ENCODE measurements at regions not wholly inside any gene's neighbourhood (a gene's known extent, or its start where the extent isn't known, plus 50 kb on each side); places are given as distances from the start of the nearest gene placed in this dataset.
"Not testable (repeated sequence)": the region's sequence is repeated elsewhere in the genome, so short reads cannot be mapped to it uniquely, and the experiment has no call there.

DNA sequence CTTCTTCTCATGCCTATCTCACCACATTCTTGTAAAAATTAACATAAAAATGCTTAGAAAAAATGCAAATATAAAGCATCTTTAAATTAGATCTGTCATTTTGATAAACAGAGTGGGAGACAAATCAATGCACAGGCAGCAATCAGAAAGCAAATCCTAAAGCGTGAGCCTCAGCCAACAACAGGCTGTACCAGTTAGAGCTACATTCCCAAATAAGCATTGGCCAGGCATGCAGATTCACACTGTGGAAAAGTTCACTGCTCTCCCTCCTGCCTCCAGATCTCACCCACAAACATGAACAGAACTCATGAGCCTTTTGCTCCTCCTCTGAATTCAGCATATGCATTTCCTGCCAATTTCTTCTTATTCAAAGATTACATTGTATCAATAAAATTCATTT is 115.2 kb upstream of the FAT3 start:
- no peak for DNase-seq

DNA sequence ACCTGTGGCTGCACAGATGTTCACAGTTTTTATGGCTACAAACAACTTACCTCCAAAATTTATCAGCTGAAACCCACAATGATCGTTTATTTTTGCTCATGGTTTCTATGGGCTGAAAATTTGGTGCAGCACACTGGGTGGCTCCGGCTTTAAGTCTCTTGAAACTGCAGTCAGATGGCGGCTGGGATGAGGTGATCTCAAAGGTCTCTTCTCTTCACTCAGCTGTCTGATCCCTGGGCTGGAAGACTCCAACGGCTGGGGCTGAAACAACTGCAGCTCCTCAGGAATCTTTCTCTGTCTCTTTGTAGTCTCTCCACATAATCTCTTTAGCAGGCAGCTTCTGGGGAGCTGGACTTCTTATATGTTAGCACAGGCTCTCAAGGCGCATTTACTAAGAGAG is 117.3 kb upstream of the FAT3 start:
- DNase-seq, result no peak

DNA sequence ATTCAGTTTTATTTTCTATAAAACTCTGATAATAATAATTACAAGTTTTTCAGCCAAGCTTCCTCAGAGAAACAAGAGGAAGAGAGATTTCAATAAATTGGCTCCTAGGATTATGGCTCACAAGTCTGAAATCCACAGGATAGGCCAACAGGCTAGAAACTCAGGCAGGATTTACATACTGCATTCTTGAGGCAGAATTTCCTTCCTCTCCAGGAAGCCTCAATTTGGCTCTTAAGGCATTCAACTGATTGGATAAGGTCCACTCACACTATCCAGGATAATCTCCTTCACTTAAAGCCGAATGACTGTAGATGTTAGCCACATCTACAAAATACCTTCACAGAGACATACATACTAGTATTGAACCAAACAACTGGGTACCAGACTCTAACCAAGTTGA is 120.3 kb upstream of the FAT3 start:
- DNase-seq, result no peak

DNA sequence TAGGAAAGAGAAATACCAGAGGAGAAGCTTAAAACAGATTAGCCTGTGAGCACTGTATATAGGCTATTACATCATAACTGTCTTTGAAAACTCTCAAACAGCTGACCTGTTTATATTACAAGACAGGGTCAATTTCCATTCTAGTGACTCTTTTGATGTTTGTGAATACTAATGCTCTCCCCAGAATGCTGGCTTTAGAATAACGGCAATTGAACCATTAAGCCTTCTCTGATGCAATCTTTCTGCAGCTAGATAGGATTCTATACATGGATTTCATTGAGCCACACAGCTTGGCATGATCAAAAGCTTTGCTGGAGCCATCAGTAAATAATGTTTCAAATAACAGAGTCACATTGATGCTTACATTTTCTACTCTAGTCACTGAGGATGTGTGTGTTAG is 122.7 kb upstream of the FAT3 start:
- no peak for DNase-seq

DNA sequence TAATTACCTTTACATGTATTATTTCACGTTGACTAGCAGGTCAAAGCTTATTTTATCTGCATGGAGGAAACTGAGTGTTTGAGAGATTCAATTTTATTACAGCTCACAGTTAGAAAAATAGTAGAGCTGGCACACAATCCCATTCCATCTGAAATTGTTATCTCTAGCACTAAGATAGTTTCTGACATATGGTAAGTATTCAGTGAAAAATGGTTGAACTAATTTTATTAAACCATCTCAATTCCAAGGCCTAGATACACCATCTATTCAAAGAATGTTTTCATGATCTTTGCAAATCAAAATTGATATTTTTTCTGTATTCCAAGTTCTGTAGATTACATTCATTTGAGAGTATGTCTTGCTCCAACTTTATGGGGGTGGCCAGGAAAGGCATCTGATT is 125.4 kb upstream of the FAT3 start:
- DNase-seq, result no peak

DNA sequence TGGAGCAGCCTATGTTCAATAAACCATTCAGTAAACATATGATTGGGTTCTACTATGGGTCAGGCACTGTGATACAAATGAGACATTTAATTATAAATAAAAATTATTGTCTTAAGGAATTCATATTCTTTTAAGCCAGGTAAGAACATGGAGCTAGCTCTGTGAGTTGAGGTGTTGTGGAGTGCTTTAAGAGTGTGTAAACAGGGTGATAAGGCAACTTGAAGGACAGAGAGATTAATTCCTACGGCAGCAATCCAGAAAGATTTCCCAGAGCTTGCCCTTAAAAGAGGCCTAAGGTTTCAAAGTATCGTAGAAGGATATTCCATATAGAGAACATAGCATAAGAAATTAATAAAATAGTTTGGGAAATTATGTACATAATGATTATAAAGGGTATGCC is 126.4 kb upstream of the FAT3 start:
- no peak for DNase-seq

DNA sequence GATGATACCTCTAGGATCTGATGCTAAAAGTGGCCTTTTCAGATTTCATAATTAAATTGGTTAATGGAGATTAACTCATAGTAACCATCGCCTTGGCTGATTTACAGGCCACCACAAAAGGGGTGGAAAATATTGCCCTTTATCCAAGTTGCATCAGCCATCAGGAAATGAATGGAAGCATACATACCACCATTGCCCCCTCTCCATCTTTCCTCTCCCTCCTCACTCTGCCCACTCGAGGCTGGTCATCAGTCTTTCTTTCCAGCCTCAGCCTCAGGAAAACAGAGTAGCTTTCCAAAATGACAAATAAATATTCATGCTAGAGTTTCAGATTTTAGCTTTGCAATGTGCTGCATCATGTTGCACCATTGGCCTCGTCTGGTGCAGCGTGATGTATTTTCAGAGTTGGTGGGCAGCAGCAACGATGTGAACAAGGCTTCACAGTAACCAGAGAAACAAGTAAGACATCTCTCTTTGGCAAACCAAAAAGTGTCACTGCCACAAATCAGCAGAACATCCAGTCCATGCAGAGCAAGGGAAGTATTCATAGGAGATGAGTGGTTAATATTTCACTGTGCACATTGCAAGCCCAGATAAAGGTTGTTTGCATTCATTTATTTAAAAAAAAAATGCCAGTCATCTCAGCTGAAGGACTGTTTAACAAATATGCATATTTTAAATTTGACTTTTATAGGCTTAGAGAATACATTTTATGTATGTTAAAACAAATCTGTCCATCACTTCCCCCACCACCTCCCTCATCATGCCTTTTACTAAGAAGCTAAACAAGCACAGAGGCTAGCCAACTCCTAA is 136.7 kb upstream of the FAT3 start:
- DNase-seq, result no peak

DNA sequence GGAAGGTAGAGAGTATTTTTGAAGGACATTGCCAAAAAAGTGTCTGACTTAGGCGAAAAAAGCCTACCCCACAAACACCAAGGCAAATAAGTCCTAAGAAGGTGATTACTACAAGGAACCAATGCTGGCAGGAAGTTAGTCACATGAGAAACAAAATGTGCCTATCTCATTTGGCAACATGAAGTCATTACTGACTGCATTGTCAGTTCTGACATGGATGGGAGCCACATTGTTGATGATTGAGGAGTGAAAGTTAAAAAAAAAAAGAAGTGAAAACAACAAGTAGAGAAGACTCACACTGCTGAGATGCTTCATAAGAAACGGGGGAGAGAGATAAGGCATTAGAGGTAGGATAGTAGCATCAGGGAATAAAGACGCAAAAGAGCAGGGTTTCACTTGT is 141.5 kb upstream of the FAT3 start:
- DNase-seq, result no peak

DNA sequence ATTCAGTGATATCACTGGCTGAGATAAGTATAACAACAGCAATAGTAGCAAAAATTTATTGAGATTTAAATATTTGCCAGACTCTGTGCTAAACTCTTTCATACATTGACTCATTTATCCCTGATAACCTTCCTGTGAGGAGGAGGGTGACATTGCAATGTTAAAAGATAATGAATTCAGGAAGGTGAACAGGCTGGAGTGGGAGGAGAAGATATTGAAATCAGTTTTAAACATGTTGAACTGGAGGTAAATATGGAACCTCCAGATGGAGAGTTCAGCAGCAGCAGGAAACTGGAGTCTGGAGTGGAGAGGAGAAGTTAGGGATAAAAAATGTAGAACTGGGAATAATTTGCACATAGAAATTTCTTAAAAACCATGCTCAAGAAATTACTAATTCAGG is 142.0 kb upstream of the FAT3 start:
- no peak for DNase-seq

DNA sequence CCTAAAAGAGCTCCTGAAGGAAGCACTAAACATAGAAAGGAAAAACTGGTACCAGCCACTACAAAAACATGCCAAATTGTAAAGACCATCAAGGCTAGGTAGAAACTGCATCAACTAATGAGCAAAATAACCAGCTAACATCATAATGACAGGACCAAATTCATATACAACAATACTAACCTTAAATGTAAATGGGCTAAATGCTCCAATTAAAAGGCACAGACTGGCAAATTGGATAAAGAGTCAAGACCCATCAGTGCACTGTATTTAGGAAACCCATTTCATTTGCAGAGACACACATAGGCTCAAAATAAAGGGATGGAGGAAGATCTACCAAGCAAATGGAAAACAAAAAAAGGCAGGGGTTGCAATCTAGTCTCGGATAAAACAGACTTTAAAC is 150.1 kb upstream of the FAT3 start:
- DNase-seq, result not testable (repeated sequence)

DNA sequence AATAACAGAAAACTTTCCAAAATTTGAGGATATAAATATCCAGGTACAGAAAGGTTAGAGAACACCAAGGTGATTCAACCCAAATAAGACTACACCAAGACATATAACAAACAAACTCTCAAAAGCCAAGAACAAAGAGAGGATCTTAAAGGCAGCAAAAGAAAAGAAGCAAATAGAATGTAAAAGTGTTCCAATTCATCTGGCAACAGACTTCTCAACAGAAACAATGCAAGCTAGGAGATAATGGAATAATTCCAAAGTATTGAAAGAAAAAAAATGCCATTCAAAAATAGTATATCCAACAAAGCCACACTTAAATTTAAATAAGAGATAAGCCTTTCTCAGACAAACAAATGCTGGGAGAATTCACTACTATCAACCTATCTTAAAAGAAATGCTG is 153.0 kb upstream of the FAT3 start:
- no peak for DNase-seq

DNA sequence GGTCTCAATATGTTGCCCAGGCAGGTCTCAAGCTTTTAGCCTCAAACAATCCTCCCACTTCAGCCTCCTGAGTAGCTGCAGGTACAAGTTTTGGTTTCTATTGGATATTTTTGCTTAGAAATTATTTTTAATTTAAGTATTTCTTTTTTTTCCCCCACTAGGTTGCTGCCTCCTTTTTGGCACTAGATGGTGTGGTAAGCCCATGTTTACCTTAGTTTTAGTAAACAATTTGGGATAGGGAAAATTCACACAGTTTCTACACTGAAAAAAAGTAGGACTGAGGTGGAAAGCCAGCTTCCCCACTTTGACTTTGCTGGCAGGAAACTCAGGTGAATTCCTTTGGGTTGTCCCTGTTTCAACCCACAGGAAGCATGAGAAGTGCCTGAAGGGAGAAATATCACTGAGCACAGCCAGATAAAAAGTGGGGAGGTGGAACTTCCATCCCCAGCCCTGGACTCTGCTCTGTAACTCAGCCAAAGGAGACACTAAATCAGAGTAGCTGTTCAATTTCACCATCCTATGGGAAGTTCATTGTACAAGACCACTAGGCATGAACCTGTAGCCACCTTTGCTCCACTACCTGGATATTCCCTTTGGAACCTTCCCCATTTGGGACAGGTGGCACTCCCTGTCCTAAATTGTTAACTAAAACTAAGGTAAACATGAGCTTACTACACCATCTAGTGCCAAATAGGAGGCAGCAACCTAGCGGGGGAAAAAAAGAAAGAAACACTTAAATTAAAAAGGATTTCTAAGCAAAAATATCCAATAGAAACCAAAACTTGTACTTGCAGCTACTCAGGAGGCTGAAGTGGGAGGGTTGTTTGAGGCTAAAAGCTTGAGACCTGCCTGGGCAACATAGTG is 154.4 kb upstream of the FAT3 start:
- no peak for DNase-seq

DNA sequence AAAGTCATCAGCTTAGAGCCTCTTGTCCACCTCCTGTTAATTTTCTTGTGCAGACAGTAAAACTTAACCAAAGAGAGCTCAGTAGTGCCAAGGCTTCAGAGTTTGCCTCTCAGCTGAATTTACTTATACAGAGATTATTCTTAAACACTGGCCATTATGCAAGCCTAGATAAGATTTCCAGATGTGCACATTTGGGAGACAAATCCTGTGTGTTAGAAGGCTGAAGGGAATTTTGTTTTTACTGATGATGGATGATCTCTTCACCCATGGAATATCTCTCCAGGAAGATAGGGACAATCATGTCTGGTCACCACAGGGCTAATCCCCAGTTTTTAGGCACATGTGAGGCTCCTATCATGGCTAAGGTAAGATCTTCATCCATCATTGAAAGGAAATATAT is 157.6 kb upstream of the FAT3 start:
- no peak for DNase-seq

DNA sequence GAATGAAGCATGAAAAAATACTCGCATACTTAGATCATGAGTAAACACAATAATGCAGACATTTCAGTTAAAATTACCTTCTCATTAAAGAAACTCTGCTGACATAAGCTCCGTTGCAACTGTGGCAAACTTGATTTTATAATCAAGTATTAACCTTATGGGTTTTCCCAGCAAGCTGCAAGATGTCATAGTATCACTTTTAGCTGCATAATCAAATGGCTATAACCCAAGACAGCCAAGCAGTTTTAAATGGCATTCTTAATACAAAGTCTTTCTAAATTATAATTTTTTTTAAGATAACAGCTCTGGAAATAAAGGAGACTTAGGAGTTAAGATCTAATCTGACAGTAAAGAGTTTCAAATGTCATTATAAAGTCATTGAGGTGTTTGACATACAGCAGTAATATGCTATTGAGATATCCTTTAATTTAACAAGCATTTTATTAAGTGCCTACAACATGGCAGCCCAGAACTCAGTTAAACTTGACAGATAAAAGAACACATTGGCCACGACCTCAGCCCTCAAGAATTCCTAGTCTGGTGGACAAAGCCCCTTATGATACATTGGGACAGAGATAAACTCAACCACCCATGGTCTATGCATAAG is 163.1 kb upstream of the FAT3 start:
- no peak for DNase-seq

DNA sequence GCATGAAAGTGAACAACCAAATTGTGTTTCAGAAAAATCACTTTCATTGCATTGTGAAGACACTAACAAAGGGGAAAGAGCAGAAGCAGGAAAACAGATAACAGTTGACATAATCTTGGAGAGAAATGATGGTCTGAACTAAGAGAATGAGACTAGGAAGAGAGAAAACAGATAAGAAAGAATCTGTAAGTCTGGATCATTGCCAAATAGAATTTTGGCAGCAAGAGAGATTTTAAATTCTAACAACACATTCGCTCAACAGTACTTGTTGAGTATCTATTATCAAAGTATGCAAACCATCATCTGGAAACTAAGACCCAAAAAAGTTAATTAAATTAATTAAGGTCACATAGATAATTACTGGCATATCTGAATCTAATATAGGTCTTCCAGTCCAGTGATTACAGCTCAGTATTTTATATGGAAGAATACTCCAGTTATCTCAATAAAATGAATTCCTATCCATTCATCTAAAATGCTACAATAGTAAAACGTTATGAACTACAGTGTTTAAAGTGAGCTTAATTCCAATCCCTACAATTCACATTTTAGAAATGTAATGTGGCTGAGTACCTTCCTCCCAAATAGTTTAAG is 166.7 kb upstream of the FAT3 start:
- DNase-seq, result no peak

DNA sequence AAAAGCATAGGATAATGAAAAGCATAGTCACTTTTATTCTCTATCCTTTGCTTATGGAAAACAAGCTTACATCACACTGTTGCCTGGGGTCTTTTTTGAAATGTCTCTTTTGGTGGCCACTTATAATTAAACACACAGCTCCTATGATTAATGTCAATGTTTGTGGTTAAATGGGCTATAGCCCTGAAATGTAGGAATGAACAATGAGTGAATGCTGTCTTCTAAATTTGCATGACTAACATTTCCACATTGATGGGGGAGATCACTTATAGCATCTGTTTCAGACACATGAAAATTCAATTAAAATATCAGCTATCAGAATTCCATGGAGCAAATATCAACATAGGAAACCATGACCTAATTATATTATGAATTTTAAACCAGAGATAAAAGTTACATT is 171.4 kb upstream of the FAT3 start:
- no peak for DNase-seq

DNA sequence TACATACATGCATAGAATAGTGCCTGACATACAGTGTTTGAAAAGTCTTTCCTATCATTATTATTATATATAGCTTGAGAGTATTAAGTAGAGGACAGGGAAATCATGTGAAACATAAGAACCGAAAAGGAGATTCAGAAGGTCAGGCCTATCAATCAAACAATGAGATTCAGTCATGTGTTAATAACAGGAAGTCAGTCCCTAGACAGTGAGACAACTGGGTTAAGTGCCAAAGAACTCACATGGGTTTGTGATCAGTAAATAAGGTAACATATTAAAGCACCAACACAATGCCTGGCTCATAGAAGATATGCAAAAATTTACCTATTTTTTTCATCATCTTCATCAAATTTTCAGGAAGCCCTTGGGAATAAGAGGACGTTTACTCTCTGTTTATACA is 174.3 kb upstream of the FAT3 start:
- DNase-seq, result no peak

DNA sequence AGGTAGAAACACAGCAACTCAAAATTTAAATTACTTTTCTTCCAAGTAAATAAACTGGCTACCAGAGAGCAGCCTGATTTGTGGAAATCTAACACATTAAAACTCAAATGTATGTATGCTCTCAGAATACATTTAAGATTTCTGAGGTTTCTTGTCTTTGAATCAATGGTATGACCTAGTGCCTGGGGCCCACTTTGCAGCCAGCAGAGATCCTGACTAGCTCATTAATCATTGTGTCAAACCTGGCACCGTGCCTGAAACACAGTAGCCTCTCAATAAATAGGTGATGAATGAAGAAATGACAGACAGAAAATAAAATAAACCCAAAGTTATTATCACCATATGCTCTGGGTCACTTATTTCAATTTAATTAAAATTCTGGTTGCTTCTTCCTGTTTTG is 176.2 kb upstream of the FAT3 start:
- DNase-seq, result no peak

DNA sequence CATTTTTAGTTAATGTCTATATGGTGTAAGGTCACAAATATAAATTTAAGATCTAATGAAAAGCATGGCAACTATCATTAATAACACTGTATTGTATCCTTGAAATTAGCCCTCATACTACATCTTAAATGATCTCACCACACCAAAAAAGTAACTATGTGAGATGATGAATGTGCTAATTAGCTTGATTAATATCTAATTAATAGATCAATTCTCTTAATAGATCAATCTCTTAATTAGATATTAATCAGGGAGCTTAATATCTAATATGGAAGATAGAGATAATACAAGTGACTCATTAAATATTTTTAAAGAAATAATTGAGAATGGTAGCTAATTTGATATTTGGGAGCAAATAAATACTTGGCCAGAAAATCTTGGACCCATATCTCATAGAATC is 178.5 kb upstream of the FAT3 start:
- no peak for DNase-seq

DNA sequence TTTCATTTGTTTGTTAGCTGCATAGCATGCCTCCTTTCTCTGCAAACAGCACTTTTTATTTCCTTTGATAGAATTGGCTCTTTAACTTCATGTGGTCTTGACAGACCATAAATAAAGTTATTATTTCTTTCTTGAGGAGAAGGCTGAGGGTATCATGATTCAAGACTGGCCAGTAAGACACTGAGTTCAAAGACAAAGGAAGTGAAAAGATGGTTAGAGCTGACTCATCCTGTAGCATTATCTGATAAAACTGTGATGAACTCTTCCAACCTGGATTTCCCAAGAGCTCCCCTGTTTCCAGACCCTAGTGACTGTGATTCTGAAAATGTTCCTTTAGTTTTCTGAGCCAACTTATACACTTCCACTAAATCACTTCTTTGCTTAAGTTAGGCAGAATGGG is 179.3 kb upstream of the FAT3 start:
- no peak for DNase-seq

DNA sequence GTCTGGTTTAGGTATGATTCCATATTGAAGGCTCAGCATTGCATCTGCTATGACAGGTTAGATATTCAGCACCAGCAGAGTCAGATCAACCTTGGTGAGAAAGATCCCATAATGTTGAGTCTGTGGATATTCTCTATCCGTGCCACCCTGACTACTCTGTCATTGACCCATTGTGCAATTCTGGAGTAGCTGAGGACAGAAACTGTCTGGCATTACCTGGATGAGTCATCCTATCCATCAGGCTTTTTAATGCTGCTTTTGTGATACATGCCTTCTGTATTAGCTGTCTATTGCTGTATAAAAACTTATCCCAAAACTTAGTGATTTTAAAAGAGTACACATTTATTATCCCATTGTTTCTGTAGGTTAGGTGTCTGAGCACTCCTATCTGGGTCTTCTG is 189.1 kb upstream of the FAT3 start:
- DNase-seq, result no peak

DNA sequence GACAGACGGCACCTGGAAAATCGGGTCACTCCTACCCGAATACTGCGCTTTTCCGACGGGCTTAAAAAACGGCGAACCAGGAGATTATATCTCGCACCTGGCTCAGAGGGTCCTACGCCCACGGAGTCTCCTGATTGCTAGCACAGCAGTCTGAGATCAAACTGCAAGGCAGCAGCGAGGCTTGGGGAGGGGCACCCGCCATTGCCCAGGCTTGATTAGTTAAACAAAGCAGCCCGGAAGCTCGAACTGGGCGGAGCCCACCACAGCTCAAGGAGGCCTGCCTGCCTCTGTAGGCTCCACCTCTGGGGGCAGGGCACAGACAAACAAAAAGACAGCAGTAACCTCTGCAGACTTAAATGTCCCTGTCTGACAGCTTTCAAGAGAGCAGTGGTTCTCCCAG is 197.5 kb upstream of the FAT3 start:
- not testable (repeated sequence) for DNase-seq

DNA sequence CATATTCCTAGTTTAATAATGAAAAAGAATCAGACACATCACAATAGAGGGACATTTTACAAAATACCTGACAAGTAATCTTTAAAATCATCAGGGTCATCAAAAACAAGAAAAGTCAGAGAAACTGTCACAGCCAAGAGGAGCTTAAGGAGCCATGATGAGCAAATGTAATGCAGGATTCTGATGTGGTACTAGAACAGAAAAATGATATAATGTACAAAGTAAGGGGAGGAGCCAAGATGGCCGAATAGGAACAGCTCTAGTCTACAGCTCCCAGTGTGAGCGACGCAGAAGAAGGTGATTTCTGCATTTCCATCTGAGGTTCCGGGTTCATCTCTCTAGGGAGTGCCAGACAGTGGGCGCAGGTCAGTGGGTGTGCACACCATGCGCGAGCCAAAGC is 198.0 kb upstream of the FAT3 start:
- DNase-seq, result no peak

DNA sequence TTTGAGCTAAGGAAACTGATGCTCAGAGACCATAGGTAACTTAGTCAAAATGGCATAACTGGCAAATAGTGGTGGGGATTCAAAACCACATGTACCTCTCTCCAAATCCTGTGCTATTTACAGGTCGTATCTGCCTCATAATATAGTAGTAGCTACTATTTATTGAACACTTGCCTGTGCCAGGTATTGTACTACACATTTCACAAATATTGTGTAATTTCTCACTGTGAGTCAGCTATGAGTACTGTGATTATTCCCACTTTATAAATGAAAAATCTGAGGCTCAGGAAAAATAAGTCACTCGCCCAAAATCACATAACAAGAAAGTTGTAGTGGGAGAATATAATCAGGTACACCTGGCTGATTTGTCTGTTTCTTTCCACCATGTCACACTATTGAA is 199.8 kb upstream of the FAT3 start:
- DNase-seq, result no peak
